GM18858 (cell line): ENCODE measurements at regions not wholly inside any gene's neighbourhood (a gene's known extent, or its start where the extent isn't known, plus 50 kb on each side); places are given as distances from the start of the nearest gene placed in this dataset.
"Not testable (repeated sequence)": the region's sequence is repeated elsewhere in the genome, so short reads cannot be mapped to it uniquely, and the experiment has no call there.

Experiments used
- ATAC-seq: cut with Tn5 transposase; IDR thresholded peaks from one replicate; pipeline ENCODE4 v1.9.1; 2021; ENCODE audit not compliant: unreplicated experiment

DNA sequence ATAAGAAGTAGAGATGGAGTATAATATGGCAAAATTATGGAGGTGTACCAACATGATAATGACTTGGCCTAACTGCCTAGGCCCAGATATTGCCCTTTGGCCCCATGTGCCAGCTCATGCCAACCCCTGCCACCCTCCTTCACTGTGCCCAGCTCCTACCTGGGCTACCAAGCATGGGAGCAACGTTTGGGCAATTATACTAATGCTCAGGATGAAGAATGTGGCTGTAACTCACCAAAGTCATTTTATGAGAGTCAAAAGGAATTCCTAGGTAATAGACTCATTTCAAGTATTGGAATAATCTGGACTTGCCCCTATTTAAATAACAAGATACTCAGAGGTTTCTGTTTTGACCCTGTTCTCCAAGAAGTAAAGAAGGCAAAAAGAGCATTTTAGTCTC is 240.2 kb upstream of the IL12A start:
- no peak for ATAC-seq

DNA sequence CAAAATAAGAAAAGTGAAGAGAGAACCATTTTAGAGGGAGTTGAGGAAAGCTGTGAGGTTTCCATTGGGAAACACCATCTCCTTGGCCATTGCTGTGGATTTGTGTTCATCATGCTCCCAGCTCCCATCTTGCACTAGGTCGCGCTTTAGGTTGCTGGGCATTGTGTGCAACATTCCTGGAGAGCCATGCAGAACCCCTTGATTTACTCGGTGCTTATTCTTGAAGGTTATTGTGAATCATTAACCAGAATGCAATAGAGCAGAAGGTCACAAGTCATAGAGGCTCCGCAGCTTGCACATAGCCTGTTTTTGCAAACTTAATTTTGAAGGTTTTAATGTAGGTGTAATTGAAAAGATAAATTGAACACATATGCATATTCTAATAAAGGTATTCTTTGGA is 239.2 kb upstream of the IL12A start:
- no peak for ATAC-seq

DNA sequence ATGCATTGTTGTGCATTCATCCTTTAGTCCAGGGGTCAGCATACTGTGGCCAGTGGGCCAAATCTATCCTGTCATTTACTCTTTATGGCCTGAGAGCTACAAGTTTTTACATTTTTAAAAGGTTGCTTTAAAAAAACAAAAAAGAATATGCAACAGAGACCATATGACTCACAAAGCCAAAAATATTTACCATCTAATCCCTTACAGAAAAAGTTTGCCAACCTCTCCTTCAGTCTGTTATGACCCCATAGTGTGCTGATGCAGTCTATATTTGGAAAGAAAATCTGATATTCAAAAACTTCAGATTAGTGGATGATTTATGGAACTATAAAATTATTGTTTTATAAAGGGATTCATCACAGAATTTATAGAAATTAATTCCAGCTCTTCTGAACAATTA is 237.5 kb upstream of the IL12A start:
- no peak for ATAC-seq

GRCh38 chr3:159751752-159752151 is 236.9 kb upstream of the IL12A start:
- no peak for ATAC-seq

DNA sequence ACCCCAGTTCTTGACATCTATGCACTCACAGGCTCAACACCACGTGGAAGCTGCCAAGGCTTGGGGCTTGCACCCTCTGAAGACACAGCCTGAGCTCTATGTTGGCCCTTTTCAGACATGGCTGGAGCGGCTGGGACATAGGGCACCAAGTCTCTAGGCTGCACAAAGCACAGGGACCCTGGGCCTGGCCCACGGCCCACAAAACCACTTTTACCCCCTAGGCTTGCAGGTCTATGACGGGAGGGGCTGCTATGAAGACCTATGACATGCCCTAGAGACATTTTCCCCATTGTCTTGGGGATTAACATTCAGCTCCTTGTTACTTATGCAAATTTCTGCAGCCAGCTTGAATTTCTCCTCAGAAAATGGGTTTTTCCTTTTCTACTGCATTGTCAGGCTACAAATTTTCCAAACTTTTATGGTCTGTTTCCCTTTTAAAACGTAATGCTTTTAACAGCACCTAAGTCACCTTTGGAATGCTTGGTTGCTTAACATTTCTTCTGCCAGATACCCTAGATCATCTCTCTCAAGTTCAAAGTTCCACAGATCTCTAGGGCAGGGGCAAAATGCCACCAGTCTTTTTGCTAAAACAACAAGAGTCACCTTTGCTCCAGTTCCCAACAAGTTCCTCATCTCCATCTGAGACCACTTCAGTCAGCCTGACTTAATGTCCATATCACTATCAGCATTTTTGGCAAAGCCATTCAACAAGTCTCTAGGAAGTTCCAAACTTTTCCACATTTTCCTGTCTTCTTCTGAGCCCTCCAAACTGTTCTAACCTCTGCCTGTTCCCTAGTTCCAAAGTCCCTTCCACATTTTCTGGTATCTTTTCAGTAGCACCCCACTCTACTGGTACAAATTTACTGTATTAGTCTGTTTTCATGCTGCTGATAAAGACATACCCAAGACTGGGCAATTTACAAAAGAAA is 232.1 kb upstream of the IL12A start:
- not testable (repeated sequence) for ATAC-seq

GRCh38 chr3:159757341-159758060 is 231.1 kb upstream of the IL12A start:
- ATAC-seq: no peak

DNA sequence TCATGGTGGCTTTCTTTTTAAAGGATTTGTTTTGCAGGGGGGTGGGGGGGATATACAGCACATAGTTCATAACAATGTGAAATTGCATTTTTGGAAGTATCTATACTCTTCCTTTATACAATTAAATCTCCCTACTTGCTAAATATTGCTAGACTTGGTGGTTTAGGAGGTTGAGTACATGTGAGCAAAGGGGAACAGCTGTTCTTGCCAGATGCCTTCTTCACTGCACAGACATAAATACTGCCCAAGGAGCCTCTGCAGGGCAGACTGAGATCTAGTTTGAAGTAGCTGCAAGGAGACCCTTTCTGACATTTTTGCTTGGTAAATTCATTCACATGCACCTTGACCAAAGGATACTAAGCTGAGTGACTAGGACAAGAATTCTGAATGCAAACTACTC is 228.6 kb upstream of the IL12A start:
- ATAC-seq: no peak

GRCh38 chr3:159761369-159761768 is 227.3 kb upstream of the IL12A start:
- ATAC-seq: no peak

GRCh38 chr3:159761848-159762635 is 226.6 kb upstream of the IL12A start:
- no peak for ATAC-seq

DNA sequence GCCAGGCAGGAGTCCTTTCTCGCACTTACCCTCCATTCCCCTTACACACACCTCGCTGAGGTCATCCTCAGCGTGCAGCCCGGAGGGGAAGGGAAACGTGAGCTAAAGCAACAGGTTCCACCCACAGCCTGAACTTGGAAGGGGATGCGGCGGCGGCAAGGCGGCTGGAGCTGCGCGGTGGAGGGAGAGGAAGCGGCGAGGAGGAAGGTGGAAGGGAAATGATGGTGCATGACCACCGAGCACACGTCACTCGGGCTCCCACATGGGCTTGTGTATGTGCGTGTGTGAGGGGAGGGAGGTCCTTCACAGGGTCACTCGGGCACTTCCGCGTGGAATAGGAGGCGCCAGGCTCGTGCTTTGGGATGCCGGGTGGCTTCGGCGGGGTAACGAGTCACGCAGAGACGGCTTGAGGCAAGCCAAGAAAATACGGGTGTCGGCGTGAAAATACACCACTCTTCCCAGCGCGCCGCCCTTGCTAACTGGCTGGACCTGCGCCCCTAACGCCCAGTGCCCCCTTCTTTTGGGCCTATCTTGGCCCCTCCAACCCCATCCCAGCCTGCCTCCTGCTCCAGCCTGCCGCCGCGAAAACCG is 225.5 kb upstream of the IL12A start:
- no peak for ATAC-seq

DNA sequence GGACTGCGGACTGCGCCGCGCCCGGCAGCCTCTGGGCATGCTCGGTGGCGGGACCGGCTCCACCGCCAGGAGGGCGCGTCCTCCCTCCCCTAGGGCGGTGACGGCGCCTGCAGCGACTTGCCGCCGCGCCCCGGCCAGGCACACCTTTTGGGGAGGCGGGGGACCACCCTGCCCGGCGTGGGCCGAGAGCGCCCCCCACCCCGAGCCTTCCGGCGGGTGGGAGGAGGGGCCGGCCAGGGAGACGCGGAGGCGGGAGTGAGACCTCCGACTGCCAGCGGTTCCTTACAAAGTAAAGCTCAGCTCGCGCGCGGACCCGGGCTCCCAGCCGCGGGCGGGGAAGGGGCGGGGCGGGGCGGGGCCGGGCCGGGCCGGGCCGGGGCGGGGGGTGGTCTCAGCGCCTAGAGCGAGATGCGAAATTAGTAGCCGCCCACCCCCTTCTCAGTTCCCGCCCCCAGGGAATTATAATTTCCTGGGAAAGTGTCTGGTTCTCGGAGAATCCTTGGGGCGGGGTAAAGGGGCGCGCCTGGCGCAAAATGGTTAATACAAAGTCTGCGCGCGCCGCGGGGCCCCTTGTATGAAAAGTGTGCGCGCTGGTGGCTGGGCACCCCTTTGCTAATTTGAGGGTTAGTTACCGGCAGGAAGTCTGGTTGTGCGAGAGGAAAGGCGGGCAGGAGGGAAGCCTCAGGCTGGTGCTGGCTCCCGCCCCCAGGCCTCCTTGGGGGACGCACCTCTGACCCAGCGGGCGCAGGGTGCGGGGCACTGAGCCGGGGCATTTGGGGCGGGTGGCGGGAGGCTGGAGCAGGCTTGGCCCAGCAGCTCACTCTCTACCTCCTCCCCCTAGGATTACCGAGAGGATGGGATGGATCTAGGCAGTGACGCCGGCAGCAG is 224.8 kb upstream of the IL12A start:
- ATAC-seq: peak; percentile 48

DNA sequence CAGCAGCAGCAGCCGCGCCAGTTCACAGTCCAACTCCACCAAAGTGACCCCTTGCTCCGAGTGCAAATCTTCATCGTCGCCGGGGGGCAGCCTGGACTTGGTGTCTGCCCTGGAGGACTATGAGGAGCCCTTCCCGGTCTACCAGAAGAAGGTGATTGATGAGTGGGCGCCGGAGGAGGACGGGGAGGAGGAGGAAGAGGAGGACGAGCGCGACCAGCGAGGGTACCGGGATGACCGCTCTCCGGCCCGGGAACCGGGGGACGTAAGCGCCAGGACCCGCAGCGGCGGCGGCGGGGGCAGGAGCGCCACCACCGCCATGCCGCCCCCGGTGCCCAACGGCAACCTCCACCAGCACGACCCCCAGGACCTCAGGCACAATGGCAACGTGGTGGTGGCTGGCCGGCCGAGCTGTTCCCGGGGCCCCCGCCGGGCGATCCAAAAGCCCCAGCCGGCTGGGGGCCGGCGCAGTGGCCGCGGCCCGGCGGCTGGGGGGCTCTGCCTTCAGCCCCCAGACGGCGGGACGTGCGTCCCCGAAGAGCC is 224.1 kb upstream of the IL12A start:
- ATAC-seq: no peak

- no peak for ATAC-seq
Observed at GRCh38 chr3:159765030-159765859, 223.4 kb upstream of the IL12A start.

DNA sequence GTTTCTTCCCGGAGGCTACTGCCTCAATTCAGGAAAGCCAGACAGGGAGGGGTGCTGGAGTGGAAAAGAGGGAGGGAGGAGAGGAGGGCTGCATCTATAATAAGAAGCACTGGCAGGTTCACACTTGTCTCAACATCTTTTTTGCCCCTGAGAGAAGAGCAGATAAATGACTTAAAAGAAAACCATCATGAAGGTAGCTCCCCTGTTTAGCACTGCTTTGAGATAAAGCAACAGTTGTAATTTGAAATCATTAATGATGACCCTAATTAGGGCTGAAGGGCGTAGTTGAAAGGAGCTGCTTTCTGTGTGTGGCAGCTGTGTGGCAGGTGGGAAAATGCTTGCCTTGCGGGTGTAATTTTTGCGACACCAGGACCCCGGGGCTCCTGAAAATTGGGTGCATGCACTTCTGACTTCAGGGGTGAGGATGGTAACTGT is 222.8 kb upstream of the IL12A start:
- no peak for ATAC-seq

DNA sequence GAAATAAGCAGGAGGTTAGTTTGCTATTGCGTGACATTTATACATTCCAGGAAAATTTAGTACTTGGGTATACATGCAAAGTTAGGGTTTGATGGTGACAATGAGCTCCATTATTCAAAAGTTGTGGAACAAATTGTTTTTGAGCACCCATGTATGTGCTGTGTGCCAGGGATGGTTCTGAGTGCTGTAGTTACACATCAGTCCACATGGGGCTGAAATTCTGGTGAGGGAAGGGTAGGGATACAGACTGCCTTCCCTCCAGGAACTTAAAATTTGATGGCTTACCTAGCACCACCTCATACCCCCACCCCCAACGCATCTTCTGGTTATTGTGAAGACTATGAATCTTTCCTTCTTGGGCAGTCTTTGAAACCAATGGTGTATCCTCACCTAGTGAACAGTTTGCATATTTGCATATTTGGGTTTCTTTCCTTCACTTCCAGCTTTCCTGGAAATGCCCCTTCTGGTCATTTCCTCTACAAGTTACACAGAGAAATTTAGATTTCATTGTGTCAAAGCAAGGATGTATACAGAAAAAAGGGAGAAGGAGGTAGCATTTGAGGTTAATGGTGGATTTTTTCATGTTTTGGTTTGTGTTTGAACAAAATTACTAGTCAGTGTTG is 222.0 kb upstream of the IL12A start:
- ATAC-seq: no peak

- no peak for ATAC-seq
Observed at GRCh38 chr3:159770998-159771397, 217.6 kb upstream of the IL12A start.

- ATAC-seq: no peak
Observed at GRCh38 chr3:159771865-159772611, 216.6 kb upstream of the IL12A start.

DNA sequence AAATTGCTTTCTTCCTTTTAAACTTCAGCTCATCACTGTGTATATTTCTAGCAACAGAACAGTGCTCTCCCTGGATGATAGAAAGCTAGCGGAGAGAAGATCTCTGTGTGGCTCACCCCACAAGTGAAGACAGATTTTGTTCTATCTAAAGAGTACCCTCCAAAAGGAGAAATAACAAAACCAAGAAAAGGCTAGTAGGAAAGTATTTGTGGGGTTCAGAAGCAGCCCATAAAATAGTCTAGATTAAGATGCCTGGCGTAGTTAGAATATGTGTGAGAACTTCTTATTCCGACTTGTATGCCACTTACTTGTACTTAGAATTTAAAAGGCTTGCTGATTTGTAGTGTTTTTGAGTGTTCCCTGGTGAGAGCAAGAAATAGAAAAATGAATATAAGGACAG is 214.9 kb upstream of the IL12A start:
- ATAC-seq: no peak
